ENCODE measurements at regions not wholly inside any gene's neighbourhood (a gene's known extent, or its start where the extent isn't known, plus 50 kb on each side); places are given as distances from the start of the nearest gene placed in this dataset.

GRCh38 chr1:218895064-218895587 lies 278.6 kb upstream of the LYPLAL1 start:
- no peaks in the 10 kb centered on the region for H3K27me3 Mint-ChIP-seq
- DNase-seq (ENCODE audit: extremely low spot score, unreplicated experiment): no peak
- H3K4me3 Mint-ChIP-seq: no peak overlapping the region
- peaks cover 8% of the 10 kb centered on the region for H3K4me1 Mint-ChIP-seq (ENCODE audit: unreplicated experiment)
- TF ChIP-seq CTCF (conservative IDR thresholded peaks at IDR 0.05): no peak
- no peak overlapping the region for H3K27ac Mint-ChIP-seq
- peaks cover 5% of the 10 kb centered on the region for H3K9me3 Mint-ChIP-seq
- no peaks in the 10 kb centered on the region for H3K36me3 Mint-ChIP-seq

- TF ChIP-seq CTCF (conservative IDR thresholded peaks at IDR 0.05): no peak
- H3K4me1 Mint-ChIP-seq (ENCODE audit: unreplicated experiment): peaks cover 6% of the 10 kb centered on the region
Observed at GRCh38 chr1:218896202-218896601, 277.5 kb upstream of the LYPLAL1 start.

GRCh38 chr1:218898921-218899320 lies 274.8 kb upstream of the LYPLAL1 start:
- no peak for DNase-seq (ENCODE audit: extremely low spot score, unreplicated experiment)
- no peaks in the 10 kb centered on the region for H3K4me1 Mint-ChIP-seq (ENCODE audit: unreplicated experiment)
- no peaks in the 10 kb centered on the region for H3K36me3 Mint-ChIP-seq
- H3K4me3 Mint-ChIP-seq: no peak overlapping the region
- TF ChIP-seq CTCF (conservative IDR thresholded peaks at IDR 0.05): no peak
- peaks cover 4% of the 10 kb centered on the region for H3K27me3 Mint-ChIP-seq
- H3K9me3 Mint-ChIP-seq: peaks cover 5% of the 10 kb centered on the region
- no peak overlapping the region for H3K27ac Mint-ChIP-seq

More at GRCh38 chr1:218896202-218896601, 277.5 kb upstream of the LYPLAL1 start:
- Mint-ChIP-seq H3K27me3 (no peaks in the 10 kb centered on the region), H3K9me3 (peaks cover 5% of the 10 kb centered on the region), H3K27ac (no peak overlapping the region), H3K36me3 (no peaks in the 10 kb centered on the region), H3K4me3 (no peak overlapping the region)
- no peak for DNase-seq (ENCODE audit: extremely low spot score, unreplicated experiment)

GRCh38 chr1:218900615-218901014 lies 273.1 kb upstream of the LYPLAL1 start:
- DNase-seq (ENCODE audit: extremely low spot score, unreplicated experiment): no peak
- Mint-ChIP-seq H3K36me3 (no peaks in the 10 kb centered on the region), H3K27me3 (peaks cover 4% of the 10 kb centered on the region), H3K27ac (no peak overlapping the region), H3K4me1 (ENCODE audit: unreplicated experiment) (no peaks in the 10 kb centered on the region), H3K9me3 (peaks cover 5% of the 10 kb centered on the region), H3K4me3 (no peak overlapping the region)
- TF ChIP-seq CTCF (conservative IDR thresholded peaks at IDR 0.05): no peak

GRCh38 chr1:218904416-218904815 lies 269.3 kb upstream of the LYPLAL1 start:
- H3K4me3 Mint-ChIP-seq: no peak overlapping the region
- H3K4me1 Mint-ChIP-seq (ENCODE audit: unreplicated experiment): no peaks in the 10 kb centered on the region
- no peak for DNase-seq (ENCODE audit: extremely low spot score, unreplicated experiment)
- H3K27me3 Mint-ChIP-seq: peaks cover 4% of the 10 kb centered on the region
- no peak overlapping the region for H3K27ac Mint-ChIP-seq
- TF ChIP-seq CTCF (conservative IDR thresholded peaks at IDR 0.05): no peak
- no peaks in the 10 kb centered on the region for H3K9me3 Mint-ChIP-seq
- H3K36me3 Mint-ChIP-seq: no peaks in the 10 kb centered on the region

- no peak overlapping the region for H3K4me3 Mint-ChIP-seq
- H3K9me3 Mint-ChIP-seq: peaks cover 5% of the 10 kb centered on the region
- no peaks in the 10 kb centered on the region for H3K36me3 Mint-ChIP-seq
- no peak overlapping the region for H3K27ac Mint-ChIP-seq
- DNase-seq (ENCODE audit: extremely low spot score, unreplicated experiment): no peak
- peaks cover 16% of the 10 kb centered on the region for H3K27me3 Mint-ChIP-seq
- TF ChIP-seq CTCF (conservative IDR thresholded peaks at IDR 0.05): no peak
- peaks cover 4% of the 10 kb centered on the region for H3K4me1 Mint-ChIP-seq (ENCODE audit: unreplicated experiment)
Observed at GRCh38 chr1:218916720-218917119, 257.0 kb upstream of the LYPLAL1 start.
